Ovary (tissue), 7 donors: ENCODE measurements at regions not wholly inside any gene's neighbourhood (a gene's known extent, or its start where the extent isn't known, plus 50 kb on each side); places are given as distances from the start of the nearest gene placed in this dataset.
"Not testable (repeated sequence)": the region's sequence is repeated elsewhere in the genome, so short reads cannot be mapped to it uniquely, and the experiment has no call there.

Experiments used
- DNase-seq, 5 donors: peaks; one replicate each; pipeline ENCODE4 v3.0.0-alpha.2; 2019 to 2020
- H3K27ac ChIP-seq, 2 donors: fragments of 200-600 bp; one replicate each; pipeline versions ENCODE4 v1.5.1 to v1.8.0; 2019 to 2022
- H3K27me3 ChIP-seq: fragments of 200-600 bp; one replicate; pipeline ENCODE4 v1.8.0; 2022
- H3K36me3 ChIP-seq: fragments of 200-600 bp; sonication (generic); one replicate; pipeline ENCODE4 v1.5.1; 2019
- H3K4me1 ChIP-seq: one replicate; pipeline ENCODE4 v1.8.1; 2013; ENCODE audit warnings: mild to moderate bottlenecking, moderate library complexity; ENCODE audit not compliant: insufficient read depth
- H3K4me3 ChIP-seq: fragments of 200-600 bp; sonication (generic); one replicate; pipeline ENCODE4 v1.5.1; 2017
- H3K9me3 ChIP-seq, 2 donors: fragments of 200-600 bp in 1 of 2; sonication (generic) in 1 of 2; one replicate each; pipeline versions ENCODE4 v1.5.1 to v1.8.1; 2013 to 2019; ENCODE audit warnings: mild to moderate bottlenecking in 1 of 2, moderate library complexity in 1 of 2
- CTCF ChIP-seq, 3 donors: fragments of 450-650 bp in 2 of 3; fragments of 200-600 bp in 1 of 3; IDR thresholded peaks; one replicate each; pipeline versions ENCODE4 v1.5.1 to v1.8.0; 2016 to 2022; ENCODE audit warnings: antibody characterized with exemption in 3 of 3, mild to moderate bottlenecking in 1 of 3
- EP300 ChIP-seq: sonication (generic); formaldehyde crosslinking; IDR thresholded peaks from one replicate; pipeline ENCODE4 v1.6.1; 2017; ENCODE audit warnings: antibody characterized with exemption
- POLR2A ChIP-seq: fragments of 450-650 bp; IDR thresholded peaks from one replicate; pipeline ENCODE4 v1.6.1; 2017; ENCODE audit warnings: antibody characterized with exemption, mild to moderate bottlenecking, moderate library complexity
- WGBS, 3 donors: extraction: QIAGEN DNeasy Blood & Tissue Kit in 1 of 3; methylation state at CpG; one replicate each; pipeline versions ENCODE4 v1.1.5 to v1.1.7; 2013 to 2017; 5-methylcytosine and 5-hydroxymethylcytosine counted together
- intact Hi-C, 4 donors: fragments of 100-400 bp; cut with DNase I; formaldehyde crosslinking; loops; one replicate each; pipeline versions ENCODE4 v1.11.0 to v1.15.1; 2022 to 2023
- donor health status: DM: no; HTN: no; CAD: no; lungs with moderate emphysema.
- donor health status: DM: no; HTN: no; CAD: no.
- donor health status: Bipolar disorder and iron deficiency.
- donor health status: DM: no; HTN: no; CAD: no.
- donor health status: DM: yes; HTN: yes; CAD: no.

- intact Hi-C loops = no loop called here
- H3K9me3 ChIP-seq = no peaks in the 10 kb centered on the region
- WGBS, 3 donors = 96 to 98% (median 97%) methylated on average over 2 of the region's 2 CpGs
- DNase-seq = no peak
- no peaks in the 10 kb centered on the region for H3K4me1 ChIP-seq
- no peak overlapping the region for H3K4me3 ChIP-seq
- no peak overlapping the region for H3K27ac ChIP-seq
- no peaks in the 10 kb centered on the region for H3K27me3 ChIP-seq
- no peaks in the 10 kb centered on the region for H3K36me3 ChIP-seq
- TF ChIP-seq CTCF (IDR thresholded peaks at IDR 0.05) = no peak
- TF ChIP-seq EP300 = no peak
- TF ChIP-seq POLR2A = no peak
These were observed 69.9 kb upstream of the SLC35F3 start for GRCh38 chr1:233834609-233835008.

GRCh38 chr1:233838207-233838606 is 66.3 kb upstream of the SLC35F3 start:
- H3K4me1 ChIP-seq, H3K27ac ChIP-seq, H3K36me3 ChIP-seq, H3K27me3 ChIP-seq, H3K4me3 ChIP-seq, intact Hi-C loops, DNase-seq, H3K9me3 ChIP-seq: not testable (repeated sequence)
- 86 to 90% (median 89%) methylated on average over 4 of the region's 4 CpGs for WGBS, 3 donors

- Histone ChIP-seq H3K27me3 (no peaks in the 10 kb centered on the region), H3K27ac (no peak overlapping the region), H3K36me3 (no peaks in the 10 kb centered on the region), H3K9me3 (no peaks in the 10 kb centered on the region), H3K4me1 (no peaks in the 10 kb centered on the region), H3K4me3 (no peak overlapping the region)
- WGBS, 3 donors = 67 to 80% (median 69%) methylated on average over 9 of the region's 9 CpGs
- intact Hi-C loops = no loop called here
- no peak for DNase-seq
- no peak for TF ChIP-seq EP300
- no peak for TF ChIP-seq POLR2A
- no peak for TF ChIP-seq CTCF (IDR thresholded peaks at IDR 0.05)
These were observed 60.8 kb upstream of the SLC35F3 start for GRCh38 chr1:233843525-233844204.

- Histone ChIP-seq H3K9me3 (no peaks in the 10 kb centered on the region), H3K4me3 (no peak overlapping the region), H3K27ac (no peak overlapping the region), H3K27me3 (no peaks in the 10 kb centered on the region), H3K4me1 (no peaks in the 10 kb centered on the region), H3K36me3 (no peaks in the 10 kb centered on the region)
- TF ChIP-seq EP300 (no peak), CTCF (IDR thresholded peaks at IDR 0.05) (no peak), POLR2A (no peak)
- intact Hi-C loops = no loop called here
- DNase-seq = no peak
- WGBS, 3 donors = 13 to 47% (median 28%) methylated on average over 2 of the region's 2 CpGs
These were observed 60.2 kb upstream of the SLC35F3 start for GRCh38 chr1:233844275-233844674.

GRCh38 chr1:233844692-233845091 is 59.8 kb upstream of the SLC35F3 start:
- DNase-seq = no peak
- no peaks in the 10 kb centered on the region for H3K27me3 ChIP-seq
- intact Hi-C loops = no loop called here
- no peak overlapping the region for H3K4me3 ChIP-seq
- H3K4me1 ChIP-seq = no peaks in the 10 kb centered on the region
- TF ChIP-seq POLR2A (no peak), EP300 (no peak), CTCF (IDR thresholded peaks at IDR 0.05) (no peak)
- H3K27ac ChIP-seq = no peak overlapping the region
- WGBS, 3 donors = 49 to 64% (median 55%) methylated on average over 2 of the region's 2 CpGs
- no peaks in the 10 kb centered on the region for H3K9me3 ChIP-seq
- H3K36me3 ChIP-seq = no peaks in the 10 kb centered on the region
